A549 (cell line): ENCODE measurements at regions not wholly inside any gene's neighbourhood (a gene's known extent, or its start where the extent isn't known, plus 50 kb on each side); places are given as distances from the start of the nearest gene placed in this dataset.
A peak's percentile ranks its signal among the peaks of the same experiment; 100 is the strongest.

Source experiments
- ATAC-seq, 2 experiments: fragments of 200-7000 bp in 1 of 2; fragments of >200 bp in 1 of 2; cut with Nextera tagmentation in 1 of 2; cut with Tn5 transposase in 1 of 2; 3 replicates each; pipeline versions ENCODE4 v1.8.0 to v1.9.1; 2018 to 2020; ENCODE audit warnings: mild to moderate bottlenecking in 1 of 2, moderate library complexity in 1 of 2
- CTCF ChIA-PET: fragments of 300-600 bp; sonication (Branson Sonifier 250); formaldehyde crosslinking; extraction: SDS; loops from one replicate; lab custom pipeline; 2021; ENCODE audit warnings: antibody characterized with exemption, inconsistent platforms; lab: Yijun Ruan, JAX
- POLR2A ChIA-PET: fragments of 350-600 bp; formaldehyde crosslinking; extraction: SDS; loops from one replicate; lab custom pipeline; 2021; ENCODE audit warnings: antibody characterized with exemption, inconsistent platforms; lab: Yijun Ruan, JAX
- DNase-seq, 2 experiments: peaks; one replicate each; pipeline versions ENCODE4 v3.0.0 to v3.0.0-alpha.2; 2011 to 2016; ENCODE audit warnings: low read depth in 1 of 2, low spot score in 1 of 2
- FAIRE-seq: peaks from 2 replicates; lab custom pipeline; 2011; peaks lifted over from hg19 to GRCh38; lab: Jason Lieb, UNC
- H3K27ac ChIP-seq, 2 experiments: fragments of >200 bp; sonication (Bioruptor Twin); formaldehyde crosslinking; 3 replicates each; pipeline ENCODE4 v1.5.1; 2016 to 2017
- H3K4me1 ChIP-seq: fragments of >200 bp; sonication (Bioruptor Twin); formaldehyde crosslinking; 3 replicates; pipeline ENCODE4 v1.6.1; 2016
- H3K4me2 ChIP-seq: fragments of >200 bp; sonication (Bioruptor Twin); formaldehyde crosslinking; 3 replicates; pipeline ENCODE4 v1.6.1; 2016
- H3K4me3 ChIP-seq: fragments of >200 bp; sonication (Bioruptor Twin); formaldehyde crosslinking; 3 replicates; pipeline ENCODE4 v1.5.1; 2016
- H3K9me3 ChIP-seq: fragments of >200 bp; sonication (Bioruptor Twin); formaldehyde crosslinking; 3 replicates; pipeline ENCODE4 v1.6.1; 2016
- BCL3 ChIP-seq: fragments of >200 bp; sonication (Bioruptor Twin); formaldehyde crosslinking; IDR thresholded peaks from 3 replicates; pipeline ENCODE4 v1.6.1; 2016
- CBX2 ChIP-seq: fragments of 200-600 bp; sonication (generic); IDR thresholded peaks from 2 replicates; pipeline ENCODE4 v1.6.1; 2016; ENCODE audit warnings: low read depth, mild to moderate bottlenecking, borderline replicate concordance
- EHF ChIP-seq: fragments of 250-450 bp; sonication (Bioruptor Pico); IDR thresholded peaks from 2 replicates; pipeline ENCODE4 v1.5.0; 2020; ENCODE audit warnings: mild to moderate bottlenecking
- EHMT2 ChIP-seq: fragments of 200-600 bp; sonication (generic); IDR thresholded peaks from 2 replicates; pipeline ENCODE4 v1.6.1; 2016; ENCODE audit warnings: antibody characterized with exemption, low read depth, mild to moderate bottlenecking, moderate library complexity
- ELK1 ChIP-seq: fragments of 150-350 bp; IDR thresholded peaks from 2 replicates; pipeline ENCODE4 v1.6.1; 2014; ENCODE audit warnings: low read depth, mild to moderate bottlenecking, low read length
- HMGXB4 ChIP-seq: fragments of 250-450 bp; sonication (Bioruptor Pico); IDR thresholded peaks from 2 replicates; pipeline ENCODE4 v1.5.0; 2021; ENCODE audit warnings: mild to moderate bottlenecking, moderate library complexity, borderline replicate concordance
- MAFK ChIP-seq: fragments of 450-650 bp; IDR thresholded peaks from 2 replicates; pipeline ENCODE4 v1.6.1; 2014; ENCODE audit not compliant: partially characterized antibody
- MYC ChIP-seq: IDR thresholded peaks from 2 replicates; pipeline ENCODE4 v1.6.1; 2012; ENCODE audit warnings: mild to moderate bottlenecking, inconsistent platforms, low read length, improper control_type of control experiment, borderline replicate concordance
- POLR2AphosphoS2 ChIP-seq: conservative IDR thresholded peaks from 2 replicates; pipeline ENCODE4 v1.6.1; 2012; ENCODE audit warnings: low read length, improper control_type of control experiment, inconsistent platforms
- RAD21 ChIP-seq, 2 experiments: fragments of >200 bp in 1 of 2; sonication (Bioruptor Twin) in 1 of 2; formaldehyde crosslinking in 1 of 2; IDR thresholded peaks in 1 of 2; conservative IDR thresholded peaks in 1 of 2; 2 replicates in 1 of 2; 3 replicates in 1 of 2; pipeline ENCODE4 v1.6.1; 2012 to 2018; ENCODE audit warnings: inconsistent platforms in 1 of 2
- RFX5 ChIP-seq: fragments of 450-650 bp; IDR thresholded peaks from 2 replicates; pipeline ENCODE4 v1.7.1; 2014; ENCODE audit warnings: antibody characterized with exemption, mild to moderate bottlenecking, moderate library complexity
- USF2 ChIP-seq: fragments of 450-650 bp; IDR thresholded peaks from 2 replicates; pipeline ENCODE4 v1.6.1; 2014; ENCODE audit warnings: antibody characterized with exemption
- ZSCAN20 ChIP-seq: fragments of 250-450 bp; sonication (Bioruptor Pico); IDR thresholded peaks from 2 replicates; pipeline ENCODE4 v1.8.0; 2022; ENCODE audit warnings: mild to moderate bottlenecking, moderate library complexity
- WGBS: methylation state at CpG from one replicate; pipeline ENCODE4 v1.1.6; 2017; ENCODE audit errors: missing lambda C conversion rate; 5-methylcytosine and 5-hydroxymethylcytosine counted together

GRCh38 chr12:90631591-90632212 lies 323.3 kb downstream of the CCER1 start:
- Histone ChIP-seq H3K9me3 (peaks cover 4% of the 10 kb centered on the region; the same call in 1 of the 3 replicates), H3K4me1 (no peaks in the 10 kb centered on the region)
- TF ChIP-seq HMGXB4 (0 out of 2 replicates have a peak, but pooled peaks have one; percentile 13), EHMT2 (no peak)
- TF ChIP-seq, all 56 proteins: peak for 1
- ATAC-seq = no peak
- ChIA-PET POLR2A (no interaction called here), CTCF (no interaction called here)
- H3K27ac ChIP-seq = no peak overlapping the region
- no peak for DNase-seq
- no peak overlapping the region for H3K4me3 ChIP-seq
- FAIRE-seq = no peak
- H3K4me2 ChIP-seq = no peak overlapping the region
- WGBS = 0% methylated on average over 1 of the region's 1 CpG

GRCh38 chr12:90630006-90630405 lies 325.0 kb downstream of the CCER1 start:
- Histone ChIP-seq H3K4me3 (no peak overlapping the region), H3K9me3 (peaks cover 4% of the 10 kb centered on the region; the same call in 1 of the 3 replicates), H3K4me1 (no peaks in the 10 kb centered on the region), H3K27ac (no peak overlapping the region), H3K4me2 (no peak overlapping the region)
- ChIA-PET POLR2A (no interaction called here), CTCF (no interaction called here)
- DNase-seq (no peak), ATAC-seq (no peak), FAIRE-seq (no peak)
- TF ChIP-seq RFX5 (no peak), USF2 (no peak), POLR2AphosphoS2 (no peak), RAD21 (conservative IDR thresholded peaks at IDR 0.05 in 1 of 2, IDR thresholded peaks at IDR 0.05 in 1 of 2) (no peak)

- DNase-seq (no peak), ATAC-seq (no peak), FAIRE-seq (no peak)
- Histone ChIP-seq H3K4me2 (no peak overlapping the region), H3K27ac (no peak overlapping the region), H3K4me3 (no peak overlapping the region), H3K4me1 (no peaks in the 10 kb centered on the region), H3K9me3 (0 out of 3 replicates have a peak, but pooled peaks cover 3% of the 10 kb centered on the region)
- ChIA-PET CTCF (no interaction called here), POLR2A (no interaction called here)
- TF ChIP-seq CBX2 (no peak), ELK1 (no peak), MYC (no peak), EHF (CRISPR knock-in tag) (no peak), MAFK (no peak), BCL3 (no peak), ZSCAN20 (no peak)
- WGBS = 4% methylated on average over 1 of the region's 1 CpG
Observed at GRCh38 chr12:90628213-90628612, 326.8 kb downstream of the CCER1 start.
